Activated CD4-positive, alpha-beta T cell treated with anti-CD3 and anti-CD28 coated beads, Interleukin-2, amount 50 U/mL, for 48 hours (primary cell): ENCODE measurements at regions not wholly inside any gene's neighbourhood (a gene's known extent, or its start where the extent isn't known, plus 50 kb on each side); places are given as distances from the start of the nearest gene placed in this dataset.
"Not testable (repeated sequence)": the region's sequence is repeated elsewhere in the genome, so short reads cannot be mapped to it uniquely, and the experiment has no call there.

Source experiments
- DNase-seq, 2 experiments: peaks; one replicate each; pipeline ENCODE4 v3.0.0-alpha.2; 2020

- no peak for DNase-seq
Observed at GRCh38 chr1:115179397-115180079, 90.2 kb upstream of the TSPAN2 start.

GRCh38 chr1:115176189-115176588 lies 86.9 kb upstream of the TSPAN2 start:
- DNase-seq = no peak

GRCh38 chr1:115175596-115175995 lies 86.3 kb upstream of the TSPAN2 start:
- no peak for DNase-seq

- no peak for DNase-seq
Observed at GRCh38 chr1:115173151-115173550, 83.8 kb upstream of the TSPAN2 start.

GRCh38 chr1:115172270-115172669 lies 83.0 kb upstream of the TSPAN2 start:
- no peak for DNase-seq

GRCh38 chr1:115170961-115171392 lies 81.7 kb upstream of the TSPAN2 start:
- no peak for DNase-seq

GRCh38 chr1:115170377-115170776 lies 81.1 kb upstream of the TSPAN2 start:
- DNase-seq = no peak

- DNase-seq = no peak
Observed at GRCh38 chr1:115168026-115168425, 78.7 kb upstream of the TSPAN2 start.

- DNase-seq = no peak
Observed at GRCh38 chr1:115166531-115167091, 77.3 kb upstream of the TSPAN2 start.

DNA sequence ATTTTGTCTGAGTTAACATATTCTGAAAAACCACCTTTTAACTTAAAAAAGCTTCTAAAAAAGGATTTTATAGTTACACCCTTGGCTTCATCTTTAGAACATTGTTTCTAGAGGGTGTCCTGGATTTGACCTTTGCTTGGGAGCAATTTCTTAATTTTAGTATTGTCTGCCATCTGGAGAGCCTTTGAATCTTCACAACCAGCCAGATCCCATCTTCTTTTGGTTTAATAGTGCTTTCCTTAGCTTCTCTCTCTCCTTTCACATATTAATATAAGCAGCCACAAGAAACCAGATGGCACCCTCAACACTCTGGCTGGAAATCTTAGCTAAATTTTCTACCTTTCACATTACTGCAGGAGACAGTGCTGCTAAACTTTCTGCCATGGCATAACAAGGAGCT lies 76.5 kb upstream of the TSPAN2 start:
- DNase-seq = no peak

DNA sequence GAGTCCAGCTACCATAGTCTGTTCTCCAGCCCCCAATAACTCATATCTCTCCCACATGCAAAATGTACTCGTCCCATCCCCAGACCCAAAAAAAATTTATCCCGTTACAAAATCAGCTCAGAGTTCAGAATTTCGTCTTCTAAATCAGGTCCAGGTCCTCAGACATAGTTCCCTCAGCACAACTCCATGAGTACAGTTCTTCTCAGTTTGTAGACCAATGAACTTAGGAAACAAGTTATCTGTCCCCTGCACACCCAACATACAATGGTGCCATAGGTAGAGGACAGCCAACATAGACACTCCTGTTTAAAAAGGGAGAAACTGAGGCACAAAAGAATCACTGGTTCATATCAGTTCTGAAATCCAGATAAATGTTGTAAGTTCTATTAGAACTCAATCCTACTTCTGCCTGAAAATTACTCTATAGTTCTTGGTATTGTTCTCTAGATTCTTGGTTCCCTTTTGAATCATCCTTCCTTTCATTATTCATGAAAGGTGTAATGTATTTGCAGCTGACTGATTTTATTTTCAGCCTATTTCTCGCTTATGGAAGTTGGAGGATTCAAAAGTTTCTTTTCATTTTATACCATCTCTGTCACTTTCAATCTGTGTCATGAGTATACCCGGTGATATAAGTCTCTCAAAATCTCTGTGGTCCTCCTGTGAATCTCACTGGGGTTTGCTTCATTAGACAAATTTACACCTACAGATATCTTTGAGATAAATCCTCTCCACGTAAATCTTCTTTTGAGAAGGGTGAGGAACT lies 75.8 kb upstream of the TSPAN2 start:
- no peak for DNase-seq

- DNase-seq = no peak
Observed at GRCh38 chr1:115164484-115164883, 75.2 kb upstream of the TSPAN2 start.

DNA sequence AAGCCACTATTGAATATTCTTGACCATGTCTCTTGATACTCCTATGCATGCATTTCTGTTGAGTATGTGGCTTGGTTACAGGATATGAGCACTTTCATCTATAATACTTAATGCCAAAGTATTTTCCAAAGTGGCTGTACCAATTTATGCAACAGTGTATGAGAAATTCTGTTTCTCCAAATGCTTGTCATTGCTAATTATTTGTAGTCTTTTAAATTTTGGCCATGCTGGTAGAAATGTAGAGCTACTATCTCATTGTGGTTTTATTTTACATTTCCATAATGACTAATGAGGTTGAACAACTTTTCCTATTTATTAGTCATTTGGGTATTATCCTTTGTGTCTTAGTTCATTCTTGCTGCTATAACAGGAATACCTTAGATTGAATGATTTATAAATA lies 71.4 kb upstream of the TSPAN2 start:
- no peak for DNase-seq

GRCh38 chr1:115159958-115160357 lies 70.7 kb upstream of the TSPAN2 start:
- DNase-seq = no peak

DNA sequence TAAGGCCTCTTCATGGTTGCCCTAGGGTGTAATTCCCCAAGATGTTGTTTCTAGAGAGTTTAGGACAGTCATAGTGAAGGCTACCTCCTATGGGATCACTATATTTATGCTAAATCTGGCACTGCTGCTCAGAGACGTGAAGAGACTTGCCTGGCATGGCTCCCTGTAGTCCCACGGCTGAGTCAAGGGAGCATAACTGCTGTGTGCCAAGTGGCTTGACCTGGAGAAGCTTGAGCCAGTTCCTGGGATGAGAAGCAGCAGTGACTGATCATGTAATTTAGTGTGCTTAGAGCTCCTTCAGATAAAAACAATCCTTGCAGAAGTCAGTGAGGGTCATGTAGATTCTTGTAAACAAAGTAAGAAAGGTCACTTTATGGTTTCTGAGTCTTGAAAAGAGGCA lies 68.9 kb upstream of the TSPAN2 start:
- DNase-seq = no peak

DNA sequence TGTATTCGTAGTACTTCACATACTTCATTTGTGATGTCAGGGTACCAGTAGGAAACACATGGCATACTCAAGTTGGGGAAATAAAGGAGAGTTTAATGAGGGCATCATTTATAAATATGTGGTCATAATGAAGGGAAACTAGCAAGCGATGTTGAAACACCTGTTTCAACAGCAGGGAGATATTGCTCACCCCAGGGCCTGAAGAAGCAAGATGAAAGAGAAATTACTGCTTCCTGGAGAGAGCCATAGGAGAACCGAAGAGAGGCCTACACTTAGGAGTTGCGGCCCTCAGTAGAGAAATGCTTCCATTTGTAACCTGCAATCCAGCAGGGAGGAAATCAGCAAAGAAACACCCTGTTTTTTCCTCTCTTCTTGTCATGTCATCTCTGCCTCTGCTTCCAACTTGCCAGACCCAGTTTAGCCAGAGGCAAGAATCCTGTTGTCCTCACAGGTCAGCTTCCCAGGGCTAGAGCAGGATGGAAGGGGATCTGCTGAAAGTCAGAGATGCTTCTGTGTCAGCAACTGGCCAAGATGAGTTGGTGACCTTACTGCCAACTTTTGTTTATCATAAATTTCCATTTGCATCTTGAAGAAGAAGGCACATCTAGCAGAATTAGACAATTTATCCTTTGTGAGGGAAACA lies 67.6 kb upstream of the TSPAN2 start:
- no peak for DNase-seq

GRCh38 chr1:115153966-115154557 lies 64.8 kb upstream of the TSPAN2 start:
- DNase-seq = no peak

DNA sequence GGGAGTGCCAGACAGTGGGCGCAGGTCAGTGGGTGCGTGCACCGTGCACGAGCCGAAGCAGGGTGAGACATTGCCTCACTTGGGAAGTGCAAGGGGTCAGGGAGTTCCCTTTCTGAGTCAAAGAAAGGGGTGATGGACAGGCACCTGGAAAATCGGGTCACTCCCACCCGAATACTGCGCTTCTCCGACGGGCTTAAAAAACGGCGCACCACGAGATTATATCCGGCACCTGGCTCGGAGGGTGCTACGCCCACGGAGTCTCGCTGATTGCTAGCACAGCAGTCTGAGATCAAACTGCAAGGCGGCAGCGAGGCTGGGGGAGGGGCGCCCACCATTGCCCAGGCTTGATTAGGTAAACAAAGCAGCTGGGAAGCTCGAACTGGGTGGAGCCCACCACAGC lies 58.6 kb upstream of the TSPAN2 start:
- DNase-seq = not testable (repeated sequence)

DNA sequence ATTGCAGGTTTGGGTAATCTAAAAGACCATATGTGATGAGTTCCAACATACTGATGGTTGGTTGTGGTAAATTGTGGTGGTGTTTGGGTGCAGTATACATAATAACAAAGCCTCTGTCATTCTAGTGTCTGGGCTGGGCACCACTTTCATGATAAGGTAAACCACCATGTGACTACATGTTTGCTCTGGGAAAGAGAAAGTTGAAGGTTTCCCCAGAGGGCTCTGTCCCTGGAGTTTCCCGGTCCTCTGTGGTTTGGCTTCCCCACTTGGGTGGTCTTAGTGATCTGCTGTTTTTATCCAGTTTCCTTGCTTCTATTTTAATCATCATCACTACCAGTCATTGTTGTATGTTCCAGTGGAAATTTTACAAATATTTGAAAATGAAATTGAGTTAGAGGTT lies 55.9 kb upstream of the TSPAN2 start:
- no peak for DNase-seq

DNA sequence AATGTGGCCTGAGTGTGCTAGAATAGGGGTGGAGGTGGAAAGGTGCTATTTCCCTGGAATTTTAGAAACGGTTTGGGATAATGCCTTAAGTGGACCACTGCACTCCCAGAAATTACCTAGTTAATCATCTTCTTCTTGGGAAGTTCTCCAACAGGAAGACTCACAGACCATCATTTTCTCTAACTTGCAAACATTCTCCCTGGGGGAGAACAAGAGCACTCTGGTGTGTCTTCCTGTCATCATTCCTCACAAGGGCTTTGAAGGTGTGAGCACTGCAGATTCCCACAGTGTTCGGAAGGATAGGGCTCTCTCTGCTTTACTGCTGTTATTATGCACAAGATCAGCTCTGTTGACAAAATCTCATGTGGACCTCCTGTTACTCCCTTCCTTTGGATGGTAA lies 54.9 kb upstream of the TSPAN2 start:
- DNase-seq = no peak

GRCh38 chr1:115142616-115143015 lies 53.3 kb upstream of the TSPAN2 start:
- DNase-seq = no peak

- DNase-seq = no peak
Observed at GRCh38 chr1:115141145-115141454, 51.8 kb upstream of the TSPAN2 start.

DNA sequence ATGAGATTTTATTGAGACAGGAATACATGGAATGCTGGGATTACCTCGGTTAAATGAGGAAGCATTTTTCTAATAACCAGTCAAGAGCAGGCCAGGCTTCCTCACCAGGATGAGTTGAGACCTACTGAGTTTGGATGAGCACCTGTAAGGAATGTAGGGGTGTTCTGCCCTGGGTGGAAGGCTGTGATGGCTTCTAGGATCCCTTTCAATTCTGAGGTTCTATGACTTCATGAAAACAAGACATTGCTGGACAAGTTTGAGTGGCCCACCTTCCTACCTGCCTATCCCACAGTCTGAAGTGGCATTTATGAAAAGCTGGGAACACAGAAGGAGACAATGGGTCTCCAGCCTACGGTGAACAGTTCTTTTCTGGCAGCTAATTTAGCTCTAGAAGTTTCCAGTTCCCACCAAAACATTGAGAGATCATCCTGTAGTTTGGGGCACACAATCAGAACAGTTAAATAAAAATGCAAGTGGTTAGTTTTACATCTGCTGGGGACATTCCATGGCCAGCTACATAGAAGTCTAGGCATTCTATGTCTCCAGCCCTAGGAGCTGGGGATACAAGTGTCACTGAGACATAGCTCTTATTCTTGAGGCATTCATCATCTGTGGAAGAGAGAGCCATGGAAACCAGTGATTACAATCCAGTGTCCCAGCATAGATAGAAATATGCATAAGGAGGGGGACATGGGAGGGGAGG lies 51.3 kb upstream of the TSPAN2 start:
- DNase-seq = no peak
